ENCODE measurements at regions not wholly inside any gene's neighbourhood (a gene's known extent, or its start where the extent isn't known, plus 50 kb on each side); places are given as distances from the start of the nearest gene placed in this dataset.

DNA sequence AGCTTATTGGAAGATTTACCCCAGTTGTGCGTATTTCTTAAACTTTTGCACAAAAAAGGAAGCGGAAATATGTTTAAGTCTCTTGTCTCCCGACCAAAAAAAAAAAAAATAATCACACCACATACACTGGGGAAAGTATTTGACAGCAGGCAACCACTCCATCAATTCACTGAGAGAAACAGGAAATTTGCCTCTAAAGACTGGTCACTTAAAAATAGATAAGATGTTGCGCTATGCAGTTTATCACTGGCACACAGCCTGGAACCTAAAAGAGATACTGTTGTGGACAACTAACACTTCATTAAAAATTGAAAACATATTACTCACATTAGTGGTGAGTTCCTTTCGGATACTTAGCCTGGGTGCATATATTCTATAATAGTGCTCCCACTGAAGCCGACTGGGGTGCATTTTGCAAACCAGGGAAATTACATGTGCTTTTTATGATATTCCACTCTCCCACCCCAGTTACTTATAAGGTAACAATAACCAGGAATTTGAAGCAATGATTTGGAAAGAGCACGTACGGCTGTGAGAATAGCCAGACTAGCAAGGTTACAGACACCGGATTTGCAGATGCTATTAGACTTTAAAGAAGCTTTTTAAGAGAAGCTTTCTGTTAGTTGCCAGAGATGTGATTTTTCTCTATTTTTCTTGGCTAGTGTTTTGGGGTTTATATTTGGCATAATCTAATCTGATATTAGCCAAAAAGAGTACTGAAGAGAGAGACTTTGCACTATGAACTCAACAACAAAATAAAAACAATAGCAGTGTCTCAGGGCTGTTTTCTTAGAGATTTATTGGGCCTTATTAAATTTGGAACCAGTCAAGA lies 311.5 kb downstream of the NOVA1 start (continued):
- TF ChIP-seq ZNF280A (IDR thresholded peaks at IDR 0.05; ENCODE audit: low read depth, partially characterized antibody) (no peak), TEAD4 (IDR thresholded peaks at IDR 0.05; ENCODE audit: low read length) (peak; percentile 29; the same call in 1 of the 2 replicates), TEAD4 (CRISPR knock-in tag; IDR thresholded peaks at IDR 0.05; ENCODE audit: borderline replicate concordance) (no peak), KAT8 (IDR thresholded peaks at IDR 0.05; ENCODE audit: low read depth) (no peak), MEIS2 (IDR thresholded peaks at IDR 0.05; ENCODE audit: partially characterized antibody) (peak; percentile 29), ARID1B (IDR thresholded peaks at IDR 0.05) (0 out of 2 replicates have a peak, but pooled peaks have one; percentile 27), POLR2AphosphoS2 (IDR thresholded peaks at IDR 0.05; ENCODE audit: low read length) (no peak)
- TF ChIP-seq, protein P1, sequence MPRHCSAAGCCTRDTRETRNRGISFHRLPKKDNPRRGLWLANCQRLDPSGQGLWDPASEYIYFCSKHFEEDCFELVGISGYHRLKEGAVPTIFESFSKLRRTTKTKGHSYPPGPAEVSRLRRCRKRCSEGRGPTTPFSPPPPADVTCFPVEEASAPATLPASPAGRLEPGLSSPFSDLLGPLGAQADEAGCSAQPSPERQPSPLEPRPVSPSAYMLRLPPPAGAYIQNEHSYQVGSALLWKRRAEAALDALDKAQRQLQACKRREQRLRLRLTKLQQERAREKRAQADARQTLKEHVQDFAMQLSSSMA (CRISPR knock-in tag; IDR thresholded peaks at IDR 0.05): no peak
- TF ChIP-seq, protein P2, sequence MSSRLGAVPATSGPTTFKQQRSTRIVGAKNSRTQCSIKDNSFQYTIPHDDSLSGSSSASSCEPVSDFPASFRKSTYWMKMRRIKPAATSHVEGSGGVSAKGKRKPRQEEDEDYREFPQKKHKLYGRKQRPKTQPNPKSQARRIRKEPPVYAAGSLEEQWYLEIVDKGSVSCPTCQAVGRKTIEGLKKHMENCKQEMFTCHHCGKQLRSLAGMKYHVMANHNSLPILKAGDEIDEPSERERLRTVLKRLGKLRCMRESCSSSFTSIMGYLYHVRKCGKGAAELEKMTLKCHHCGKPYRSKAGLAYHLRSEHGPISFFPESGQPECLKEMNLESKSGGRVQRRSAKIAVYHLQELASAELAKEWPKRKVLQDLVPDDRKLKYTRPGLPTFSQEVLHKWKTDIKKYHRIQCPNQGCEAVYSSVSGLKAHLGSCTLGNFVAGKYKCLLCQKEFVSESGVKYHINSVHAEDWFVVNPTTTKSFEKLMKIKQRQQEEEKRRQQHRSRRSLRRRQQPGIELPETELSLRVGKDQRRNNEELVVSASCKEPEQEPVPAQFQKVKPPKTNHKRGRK (tag; IDR thresholded peaks at IDR 0.05): no peak

Measured in K562 (cell line).